ENCODE measurements at regions not wholly inside any gene's neighbourhood (a gene's known extent, or its start where the extent isn't known, plus 50 kb on each side); places are given as distances from the start of the nearest gene placed in this dataset.
A peak's percentile ranks its signal among the peaks of the same experiment; 100 is the strongest.

DNA sequence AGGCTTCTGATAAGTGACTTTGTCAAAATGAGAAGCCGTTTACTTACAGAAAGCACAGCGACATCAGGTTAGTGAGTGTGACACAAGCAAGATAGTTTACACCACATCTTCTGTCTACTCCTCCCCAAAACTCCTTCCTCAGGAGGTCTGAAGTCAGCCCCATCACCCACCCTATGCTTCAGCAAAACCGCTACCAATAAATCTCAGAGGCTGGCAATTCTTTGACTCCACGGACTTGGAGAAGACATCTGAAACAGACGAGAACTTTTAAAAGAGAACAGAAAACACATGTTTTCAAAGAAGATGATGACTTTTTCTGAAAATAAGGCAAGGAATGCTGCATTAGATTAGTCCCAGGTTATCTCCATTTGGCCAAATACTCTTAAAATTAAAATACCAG, 261.1 kb downstream of the TBC1D4 start:
- H3K27me3 ChIP-seq (ENCODE audit: control insufficient read depth, insufficient read depth, low read length), result no peaks in the 10 kb centered on the region
- TF ChIP-seq, protein P1, sequence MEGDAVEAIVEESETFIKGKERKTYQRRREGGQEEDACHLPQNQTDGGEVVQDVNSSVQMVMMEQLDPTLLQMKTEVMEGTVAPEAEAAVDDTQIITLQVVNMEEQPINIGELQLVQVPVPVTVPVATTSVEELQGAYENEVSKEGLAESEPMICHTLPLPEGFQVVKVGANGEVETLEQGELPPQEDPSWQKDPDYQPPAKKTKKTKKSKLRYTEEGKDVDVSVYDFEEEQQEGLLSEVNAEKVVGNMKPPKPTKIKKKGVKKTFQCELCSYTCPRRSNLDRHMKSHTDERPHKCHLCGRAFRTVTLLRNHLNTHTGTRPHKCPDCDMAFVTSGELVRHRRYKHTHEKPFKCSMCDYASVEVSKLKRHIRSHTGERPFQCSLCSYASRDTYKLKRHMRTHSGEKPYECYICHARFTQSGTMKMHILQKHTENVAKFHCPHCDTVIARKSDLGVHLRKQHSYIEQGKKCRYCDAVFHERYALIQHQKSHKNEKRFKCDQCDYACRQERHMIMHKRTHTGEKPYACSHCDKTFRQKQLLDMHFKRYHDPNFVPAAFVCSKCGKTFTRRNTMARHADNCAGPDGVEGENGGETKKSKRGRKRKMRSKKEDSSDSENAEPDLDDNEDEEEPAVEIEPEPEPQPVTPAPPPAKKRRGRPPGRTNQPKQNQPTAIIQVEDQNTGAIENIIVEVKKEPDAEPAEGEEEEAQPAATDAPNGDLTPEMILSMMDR (IDR thresholded peaks at IDR 0.05; ENCODE audit: borderline replicate concordance, extremely low read depth, insufficient read depth), result no peak
- no peak overlapping the region for H3K4me3 ChIP-seq (ENCODE audit: low read length in 3 of 3)
- no peaks in the 10 kb centered on the region for H3K9me3 ChIP-seq (ENCODE audit: control insufficient read depth in 2 of 3, insufficient read depth in 1 of 3, low read length in 3 of 3)
- DNase-seq (no peak), FAIRE-seq (no peak)
- intact Hi-C loops (cut with DNase I), result no loop called here
- no peaks in the 10 kb centered on the region for H3K36me3 ChIP-seq (ENCODE audit: control insufficient read depth in 2 of 3, insufficient read depth in 3 of 3, low read length in 3 of 3)
- H3K27ac ChIP-seq (ENCODE audit: low read depth in 2 of 2, low read length in 2 of 2), result no peak overlapping the region
- no peak overlapping the region for H3K9ac ChIP-seq (ENCODE audit: low read length in 3 of 3)
- no peaks in the 10 kb centered on the region for H3K4me1 ChIP-seq (ENCODE audit: control insufficient read depth in 2 of 3, insufficient read depth in 2 of 3, low read depth in 1 of 3, low read length in 3 of 3)

DNA sequence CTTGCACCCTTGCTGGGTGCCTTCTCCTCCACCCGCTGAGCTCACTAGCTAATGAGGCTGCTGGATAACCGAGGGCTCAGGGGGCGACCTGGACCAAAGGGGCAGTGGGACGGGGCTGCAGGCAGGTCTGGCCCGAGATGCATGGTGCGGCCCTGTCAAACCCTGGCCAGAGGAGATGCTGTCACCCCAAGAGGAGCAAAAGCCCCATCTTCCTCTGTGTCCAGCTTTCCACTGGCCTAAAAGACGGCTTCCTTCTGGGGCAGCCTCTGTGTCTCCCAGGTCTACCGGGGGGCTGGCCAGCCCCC, 261.8 kb downstream of the TBC1D4 start:
- no peaks in the 10 kb centered on the region for H3K36me3 ChIP-seq (ENCODE audit: control insufficient read depth in 2 of 3, insufficient read depth in 3 of 3, low read length in 3 of 3)
- H3K9me3 ChIP-seq (ENCODE audit: control insufficient read depth in 2 of 3, insufficient read depth in 1 of 3, low read length in 3 of 3), result no peaks in the 10 kb centered on the region
- H3K9ac ChIP-seq (ENCODE audit: low read length in 3 of 3), result no peak overlapping the region
- no peak overlapping the region for H3K4me3 ChIP-seq (ENCODE audit: low read length in 3 of 3)
- no peak overlapping the region for H3K27ac ChIP-seq (ENCODE audit: low read depth in 2 of 2, low read length in 2 of 2)
- no peaks in the 10 kb centered on the region for H3K4me1 ChIP-seq (ENCODE audit: control insufficient read depth in 2 of 3, insufficient read depth in 2 of 3, low read depth in 1 of 3, low read length in 3 of 3)
- intact Hi-C loops (cut with DNase I), result no loop called here
- peak in 1 of 5 donors; percentile 77 for DNase-seq
- H3K27me3 ChIP-seq (ENCODE audit: control insufficient read depth, insufficient read depth, low read length), result no peaks in the 10 kb centered on the region
- TF ChIP-seq, protein P1 (IDR thresholded peaks at IDR 0.05; ENCODE audit: borderline replicate concordance, extremely low read depth, insufficient read depth), result no peak
- no peak for FAIRE-seq

DNA sequence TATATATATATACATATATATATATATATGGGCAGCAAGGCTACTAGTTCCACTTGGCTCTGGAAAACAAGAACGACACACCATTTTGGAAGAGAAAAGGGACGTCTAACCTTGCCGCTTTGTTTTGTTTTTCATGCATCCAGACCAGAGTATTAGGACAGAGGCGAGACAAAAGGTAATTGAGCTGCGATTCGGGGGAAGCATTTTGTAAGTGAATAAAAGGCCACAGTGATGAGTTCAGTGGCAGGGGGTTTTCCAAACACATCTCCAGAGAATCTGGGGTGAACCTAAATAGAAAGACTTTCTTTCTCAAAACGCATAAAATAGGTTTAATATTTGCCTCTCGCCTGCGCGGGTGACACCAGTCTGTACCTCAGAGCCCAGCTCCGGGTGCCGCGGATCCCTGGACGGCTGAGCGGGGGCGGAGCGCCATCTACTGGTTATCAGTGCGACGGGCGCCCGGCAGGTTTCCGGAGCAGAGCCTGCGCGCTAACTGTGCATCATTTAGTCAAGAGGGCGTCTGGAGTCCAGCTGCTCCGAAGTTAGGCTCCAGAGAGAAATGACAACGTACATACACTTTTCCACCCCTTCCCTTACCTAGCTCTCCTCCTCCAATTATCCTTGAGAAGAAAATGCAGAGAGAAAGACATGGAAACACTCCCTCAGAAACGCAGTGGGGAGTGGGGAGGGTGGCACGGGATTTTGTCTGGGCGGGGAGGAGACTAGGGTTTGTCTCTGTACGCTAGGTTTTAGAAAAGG, 262.3 kb downstream of the TBC1D4 start:
- H3K36me3 ChIP-seq (ENCODE audit: control insufficient read depth in 2 of 3, insufficient read depth in 3 of 3, low read length in 3 of 3), result no peaks in the 10 kb centered on the region
- no peaks in the 10 kb centered on the region for H3K27me3 ChIP-seq (ENCODE audit: control insufficient read depth, insufficient read depth, low read length)
- DNase-seq, result peak; percentile 88 to 90 (median 89)
- intact Hi-C loops (cut with DNase I), result no loop called here
- FAIRE-seq, result peak; percentile 68
- no peaks in the 10 kb centered on the region for H3K9me3 ChIP-seq (ENCODE audit: control insufficient read depth in 2 of 3, insufficient read depth in 1 of 3, low read length in 3 of 3)
- peak overlapping the region in 1 of 3 donors; percentile 1 for H3K9ac ChIP-seq (ENCODE audit: low read length in 3 of 3)
- no peaks in the 10 kb centered on the region for H3K4me1 ChIP-seq (ENCODE audit: control insufficient read depth in 2 of 3, insufficient read depth in 2 of 3, low read depth in 1 of 3, low read length in 3 of 3)
- no peak overlapping the region for H3K27ac ChIP-seq (ENCODE audit: low read depth in 2 of 2, low read length in 2 of 2)
- peak overlapping the region; percentile 5 to 50 (median 28) for H3K4me3 ChIP-seq (ENCODE audit: low read length in 3 of 3)
- TF ChIP-seq, protein P1 (IDR thresholded peaks at IDR 0.05; ENCODE audit: borderline replicate concordance, extremely low read depth, insufficient read depth), result peak; percentile 90

DNA sequence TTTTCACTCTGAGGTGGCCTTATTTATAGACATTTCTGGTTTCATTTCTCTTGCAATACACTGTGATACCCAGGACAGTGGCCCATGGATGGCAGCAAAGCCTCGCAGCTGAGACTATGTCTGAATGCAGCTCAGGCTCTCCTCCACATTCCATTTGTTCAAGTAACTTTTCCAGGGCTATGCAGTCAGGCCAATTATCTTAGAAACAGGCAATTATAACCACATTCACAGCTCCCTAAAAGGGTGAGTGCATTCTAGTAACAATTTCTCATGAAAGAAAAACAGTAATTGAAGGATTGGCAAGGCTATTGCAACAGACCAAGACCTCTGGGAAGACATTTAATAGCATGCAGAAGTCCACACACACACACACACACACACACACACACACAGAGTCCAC, 264.0 kb downstream of the TBC1D4 start:
- Histone ChIP-seq H3K36me3 (ENCODE audit: control insufficient read depth in 2 of 3, insufficient read depth in 3 of 3, low read length in 3 of 3) (no peaks in the 10 kb centered on the region), H3K9me3 (ENCODE audit: control insufficient read depth in 2 of 3, insufficient read depth in 1 of 3, low read length in 3 of 3) (no peaks in the 10 kb centered on the region), H3K27ac (ENCODE audit: low read depth in 2 of 2, low read length in 2 of 2) (no peak overlapping the region), H3K4me3 (ENCODE audit: low read length in 3 of 3) (no peak overlapping the region), H3K9ac (ENCODE audit: low read length in 3 of 3) (no peak overlapping the region), H3K27me3 (ENCODE audit: control insufficient read depth, insufficient read depth, low read length) (no peaks in the 10 kb centered on the region), H3K4me1 (ENCODE audit: control insufficient read depth in 2 of 3, insufficient read depth in 2 of 3, low read depth in 1 of 3, low read length in 3 of 3) (no peaks in the 10 kb centered on the region)
- intact Hi-C loops (cut with DNase I), result no loop called here
- TF ChIP-seq, protein P1 (IDR thresholded peaks at IDR 0.05; ENCODE audit: borderline replicate concordance, extremely low read depth, insufficient read depth), result no peak
- FAIRE-seq (no peak), DNase-seq (peak in 3 of 5 donors; percentile 31 to 56 (median 37))
